MM.1S (cell line): ENCODE measurements at regions not wholly inside any gene's neighbourhood (a gene's known extent, or its start where the extent isn't known, plus 50 kb on each side); places are given as distances from the start of the nearest gene placed in this dataset.

ENCODE experiments used
- DNase-seq: peaks from one replicate; pipeline ENCODE4 v3.0.0-alpha.2; 2015
- H2AFZ ChIP-seq: fragments of 300-600 bp; sonication (generic); 2 replicates; pipeline ENCODE4 v1.6.0; 2016; ENCODE audit warnings: antibody characterized with exemption, low read length
- H3F3A ChIP-seq: fragments of 300-600 bp; sonication (generic); 2 replicates; pipeline ENCODE4 v1.6.1; 2016; ENCODE audit warnings: mild to moderate bottlenecking, antibody characterized with exemption, low read length, moderate library complexity, mixed read lengths; ENCODE audit not compliant: insufficient read depth
- H3K27ac ChIP-seq: fragments of 300-600 bp; sonication (generic); 2 replicates; pipeline ENCODE4 v1.5.1; 2016; ENCODE audit warnings: mild to moderate bottlenecking, low read length
- H3K27me3 ChIP-seq: fragments of 300-600 bp; sonication (generic); replicated peaks from 2 replicates; pipeline ENCODE4 v1.6.0; 2016; ENCODE audit warnings: low read length; ENCODE audit not compliant: insufficient read depth
- H3K36me3 ChIP-seq: fragments of 300-600 bp; sonication (generic); replicated peaks from 2 replicates; pipeline ENCODE4 v1.6.1; 2016; ENCODE audit warnings: mild to moderate bottlenecking, low read length, mixed read lengths; ENCODE audit not compliant: insufficient read depth
- H3K4me1 ChIP-seq: fragments of 300-600 bp; sonication (generic); 2 replicates; pipeline ENCODE4 v1.6.1; 2016; ENCODE audit warnings: low read length, mixed read lengths
- H3K4me2 ChIP-seq: fragments of 300-600 bp; sonication (generic); 2 replicates; pipeline ENCODE4 v1.6.0; 2016; ENCODE audit warnings: low read depth, low read length
- H3K4me3 ChIP-seq: fragments of 300-600 bp; sonication (generic); 2 replicates; pipeline ENCODE4 v1.5.1; 2016; ENCODE audit warnings: low read length, mixed read lengths
- H3K79me2 ChIP-seq: fragments of 300-600 bp; sonication (generic); 2 replicates; pipeline ENCODE4 v1.6.1; 2016; ENCODE audit warnings: mixed run types, low read length, mixed read lengths
- H3K9ac ChIP-seq: fragments of 300-600 bp; sonication (generic); 2 replicates; pipeline ENCODE4 v1.6.1; 2016; ENCODE audit warnings: low read length, mixed read lengths
- H3K9me2 ChIP-seq: fragments of 300-600 bp; sonication (generic); replicated peaks from 2 replicates; pipeline ENCODE4 v1.6.1; 2016; ENCODE audit warnings: mild to moderate bottlenecking, low read length, mixed read lengths; ENCODE audit not compliant: insufficient read depth
- H3K9me3 ChIP-seq: fragments of 300-600 bp; sonication (generic); replicated peaks from 2 replicates; pipeline ENCODE4 v1.6.1; 2016; ENCODE audit warnings: mild to moderate bottlenecking, low read length, mixed read lengths; ENCODE audit not compliant: insufficient read depth
- H4K20me1 ChIP-seq: fragments of 300-600 bp; sonication (generic); 2 replicates; pipeline ENCODE4 v1.6.1; 2016; ENCODE audit warnings: mild to moderate bottlenecking, low read length, moderate library complexity, mixed read lengths; ENCODE audit not compliant: insufficient read depth
- CTCF ChIP-seq: fragments of 300-600 bp; sonication (generic); IDR thresholded peaks from 2 replicates; pipeline ENCODE4 v1.5.1; 2016; ENCODE audit warnings: antibody characterized with exemption, low read length, mixed read lengths
- EZH2 ChIP-seq: fragments of 300-600 bp; sonication (generic); optimal IDR thresholded peaks from 2 replicates; pipeline ENCODE3; 2017; ENCODE audit warnings: low read depth, mild to moderate bottlenecking, antibody characterized with exemption, low read length, mixed read lengths
- EZH2phosphoT487 ChIP-seq: fragments of 300-600 bp; sonication (generic); IDR thresholded peaks from 2 replicates; pipeline ENCODE4 v1.6.1; 2018; ENCODE audit warnings: antibody characterized with exemption, low read length

GRCh38 chr7:25876092-25876491 lies 275.9 kb upstream of the NFE2L3 start:
- Histone ChIP-seq H3K4me2 (no peak overlapping the region), H3K27me3 (peaks cover 5% of the 10 kb centered on the region), H3K9me3 (no peaks in the 10 kb centered on the region), H4K20me1 (no peaks in the 10 kb centered on the region), H3K4me1 (peaks cover 6% of the 10 kb centered on the region; the same call in 1 of the 2 replicates), H2AFZ (no peak overlapping the region), H3K36me3 (no peaks in the 10 kb centered on the region), H3K79me2 (no peaks in the 10 kb centered on the region), H3K4me3 (no peak overlapping the region), H3K9ac (no peak overlapping the region), H3F3A (no peaks in the 10 kb centered on the region), H3K9me2 (no peaks in the 10 kb centered on the region), H3K27ac (no peak overlapping the region)
- DNase-seq: no peak
- no peak for TF ChIP-seq CTCF
- TF ChIP-seq EZH2: no peak
- no peak for TF ChIP-seq EZH2phosphoT487

DNA sequence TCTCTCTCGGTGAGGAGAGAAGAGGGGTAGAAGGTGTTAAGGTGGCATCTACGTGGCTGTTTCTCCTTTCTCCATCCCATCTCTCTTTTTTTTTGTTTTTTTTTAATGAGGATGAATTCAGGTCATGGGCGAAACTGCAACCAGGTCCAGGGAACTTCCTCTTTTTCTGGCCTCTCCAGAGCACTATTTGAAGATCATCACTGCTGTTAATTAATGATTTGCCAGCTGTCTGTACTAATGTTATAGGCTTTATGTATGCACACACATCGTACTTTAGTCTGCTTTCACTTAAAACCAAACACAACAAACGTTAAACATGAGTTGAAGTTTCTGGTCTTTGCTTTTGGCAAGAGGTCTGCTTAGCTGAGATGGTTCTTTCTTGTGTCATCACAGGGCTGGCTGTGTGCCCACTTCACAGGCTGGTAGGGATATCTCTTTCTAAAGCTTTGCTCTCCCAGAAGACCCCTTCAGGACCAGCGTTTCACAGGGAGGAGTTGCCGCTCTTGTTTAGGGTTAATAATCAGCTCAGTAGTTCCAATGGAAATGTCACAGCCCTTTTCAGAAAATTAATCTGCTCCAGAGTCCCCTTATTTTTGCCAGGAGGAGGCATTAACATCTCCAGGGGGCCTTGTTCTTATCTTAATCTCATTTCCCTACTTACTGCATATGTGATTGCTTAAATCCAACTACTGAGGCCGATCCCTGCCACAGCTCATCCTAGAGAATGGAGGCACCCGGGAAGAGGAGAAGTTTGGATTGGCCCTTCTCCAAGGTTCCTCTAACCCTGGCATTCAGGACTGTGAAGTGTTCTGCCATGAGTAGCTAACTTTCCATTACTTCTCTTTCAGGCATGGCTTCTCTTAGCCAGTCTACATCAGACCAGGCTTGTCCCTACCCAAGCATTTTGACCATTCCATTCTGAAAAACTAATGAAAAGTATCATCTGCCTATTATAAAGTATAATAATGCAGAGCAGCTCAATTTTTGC lies 273.9 kb upstream of the NFE2L3 start:
- H3K27ac ChIP-seq: no peak overlapping the region
- no peak for DNase-seq
- no peaks in the 10 kb centered on the region for H4K20me1 ChIP-seq
- no peak overlapping the region for H3K9ac ChIP-seq
- no peaks in the 10 kb centered on the region for H3K9me3 ChIP-seq
- H3K4me2 ChIP-seq: peak overlapping the region; percentile 20; the same call in 1 of the 2 replicates
- H3K27me3 ChIP-seq: no peaks in the 10 kb centered on the region
- no peaks in the 10 kb centered on the region for H3K36me3 ChIP-seq
- no peaks in the 10 kb centered on the region for H3F3A ChIP-seq
- H2AFZ ChIP-seq: no peak overlapping the region
- H3K79me2 ChIP-seq: no peaks in the 10 kb centered on the region
- no peak overlapping the region for H3K4me3 ChIP-seq
- H3K4me1 ChIP-seq: peaks cover 6% of the 10 kb centered on the region; the same call in 1 of the 2 replicates
- H3K9me2 ChIP-seq: no peaks in the 10 kb centered on the region
- TF ChIP-seq EZH2 (no peak), CTCF (no peak), EZH2phosphoT487 (no peak)

- no peak for TF ChIP-seq CTCF
- TF ChIP-seq EZH2: no peak
- TF ChIP-seq EZH2phosphoT487: no peak
- no peak for DNase-seq
- no peak overlapping the region for H3K4me3 ChIP-seq
- H3K4me1 ChIP-seq: peaks cover 6% of the 10 kb centered on the region; the same call in 1 of the 2 replicates
- no peaks in the 10 kb centered on the region for H3K27me3 ChIP-seq
- no peaks in the 10 kb centered on the region for H3K9me2 ChIP-seq
- no peaks in the 10 kb centered on the region for H4K20me1 ChIP-seq
- no peak overlapping the region for H2AFZ ChIP-seq
- H3K79me2 ChIP-seq: no peaks in the 10 kb centered on the region
- no peak overlapping the region for H3K4me2 ChIP-seq
- H3K9me3 ChIP-seq: no peaks in the 10 kb centered on the region
- H3K27ac ChIP-seq: no peak overlapping the region
- H3K9ac ChIP-seq: no peak overlapping the region
- no peaks in the 10 kb centered on the region for H3F3A ChIP-seq
- H3K36me3 ChIP-seq: no peaks in the 10 kb centered on the region
Observed at GRCh38 chr7:25879799-25880198, 272.2 kb upstream of the NFE2L3 start.
